ENCODE measurements at regions not wholly inside any gene's neighbourhood (a gene's known extent, or its start where the extent isn't known, plus 50 kb on each side); places are given as distances from the start of the nearest gene placed in this dataset.

- H3K36me3 ChIP-seq (ENCODE audit: control insufficient read depth in 1 of 2, insufficient read depth in 2 of 2, low read length in 1 of 2), result peaks cover 0 to 1% of the 10 kb centered on the region in 2 donors
- DNase-seq (no peak), ATAC-seq (ENCODE audit: low FRiP score) (no peak)
- no peak overlapping the region for H3K4me3 ChIP-seq (ENCODE audit: low read length in 2 of 2)
- intact Hi-C loops (cut with DNase I), result no loop called here
- no peaks in the 10 kb centered on the region for H3K27me3 ChIP-seq (ENCODE audit: control insufficient read depth in 1 of 2, insufficient read depth in 2 of 2, low read length in 1 of 2)
- peaks cover under 1% of the 10 kb centered on the region for H3K9me3 ChIP-seq (ENCODE audit: control insufficient read depth, low read length)
- 96 to 100% methylated on average over 1 of the region's 1 CpG for WGBS, 2 donors
- H3K27ac ChIP-seq (ENCODE audit: low read depth in 1 of 2, low read length in 2 of 2), result no peak overlapping the region
- no peaks in the 10 kb centered on the region for H3K4me1 ChIP-seq (ENCODE audit: control insufficient read depth in 1 of 2, insufficient read depth in 2 of 2, low read length in 2 of 2)
Observed at GRCh38 chr16:86642087-86642486, 63.7 kb downstream of the FOXL1 start.

- DNase-seq (no peak), ATAC-seq (ENCODE audit: low FRiP score) (no peak)
- H3K36me3 ChIP-seq (ENCODE audit: control insufficient read depth in 1 of 2, insufficient read depth in 2 of 2, low read length in 1 of 2), result peaks cover 0 to 6% of the 10 kb centered on the region in 2 donors
- no peaks in the 10 kb centered on the region for H3K27me3 ChIP-seq (ENCODE audit: control insufficient read depth in 1 of 2, insufficient read depth in 2 of 2, low read length in 1 of 2)
- intact Hi-C loops (cut with DNase I), result no loop called here
- H3K4me1 ChIP-seq (ENCODE audit: control insufficient read depth in 1 of 2, insufficient read depth in 2 of 2, low read length in 2 of 2), result no peaks in the 10 kb centered on the region
- H3K9me3 ChIP-seq (ENCODE audit: control insufficient read depth, low read length), result peaks cover 3% of the 10 kb centered on the region
- no peak overlapping the region for H3K27ac ChIP-seq (ENCODE audit: low read depth in 1 of 2, low read length in 2 of 2)
- WGBS, 2 donors, result 67 to 74% methylated on average over 6 of the region's 6 CpGs
- H3K4me3 ChIP-seq (ENCODE audit: low read length in 2 of 2), result no peak overlapping the region
Observed at GRCh38 chr16:86643671-86644070, 65.3 kb downstream of the FOXL1 start.

- DNase-seq (no peak), ATAC-seq (ENCODE audit: low FRiP score) (no peak)
- Histone ChIP-seq H3K4me3 (ENCODE audit: low read length in 2 of 2) (no peak overlapping the region), H3K9me3 (ENCODE audit: control insufficient read depth, low read length) (peaks cover 3% of the 10 kb centered on the region), H3K27me3 (ENCODE audit: control insufficient read depth in 1 of 2, insufficient read depth in 2 of 2, low read length in 1 of 2) (no peaks in the 10 kb centered on the region), H3K4me1 (ENCODE audit: control insufficient read depth in 1 of 2, insufficient read depth in 2 of 2, low read length in 2 of 2) (no peaks in the 10 kb centered on the region), H3K36me3 (ENCODE audit: control insufficient read depth in 1 of 2, insufficient read depth in 2 of 2, low read length in 1 of 2) (peaks cover 0 to 6% of the 10 kb centered on the region in 2 donors), H3K27ac (ENCODE audit: low read depth in 1 of 2, low read length in 2 of 2) (no peak overlapping the region)
- 94 to 97% methylated on average over 2 of the region's 2 CpGs for WGBS, 2 donors
- intact Hi-C loops (cut with DNase I), result no loop called here
Observed at GRCh38 chr16:86647561-86647960, 69.2 kb downstream of the FOXL1 start.

- Histone ChIP-seq H3K36me3 (ENCODE audit: control insufficient read depth in 1 of 2, insufficient read depth in 2 of 2, low read length in 1 of 2) (peaks cover 0 to 6% of the 10 kb centered on the region in 2 donors), H3K4me3 (ENCODE audit: low read length in 2 of 2) (no peak overlapping the region), H3K27ac (ENCODE audit: low read depth in 1 of 2, low read length in 2 of 2) (no peak overlapping the region), H3K9me3 (ENCODE audit: control insufficient read depth, low read length) (peaks cover 3% of the 10 kb centered on the region), H3K27me3 (ENCODE audit: control insufficient read depth in 1 of 2, insufficient read depth in 2 of 2, low read length in 1 of 2) (no peaks in the 10 kb centered on the region), H3K4me1 (ENCODE audit: control insufficient read depth in 1 of 2, insufficient read depth in 2 of 2, low read length in 2 of 2) (no peaks in the 10 kb centered on the region)
- intact Hi-C loops (cut with DNase I), result no loop called here
- no peak for ATAC-seq (ENCODE audit: low FRiP score)
- DNase-seq, result no peak
- 91 to 93% methylated on average over 5 of the region's 5 CpGs for WGBS, 2 donors
Observed at GRCh38 chr16:86649875-86650274, 71.5 kb downstream of the FOXL1 start.

- ATAC-seq (ENCODE audit: low FRiP score) (no peak), DNase-seq (no peak)
- Histone ChIP-seq H3K4me3 (ENCODE audit: low read length in 2 of 2) (no peak overlapping the region), H3K27ac (ENCODE audit: low read depth in 1 of 2, low read length in 2 of 2) (no peak overlapping the region), H3K27me3 (ENCODE audit: control insufficient read depth in 1 of 2, insufficient read depth in 2 of 2, low read length in 1 of 2) (no peaks in the 10 kb centered on the region), H3K9me3 (ENCODE audit: control insufficient read depth, low read length) (peaks cover 3% of the 10 kb centered on the region), H3K36me3 (ENCODE audit: control insufficient read depth in 1 of 2, insufficient read depth in 2 of 2, low read length in 1 of 2) (peaks cover 0 to 6% of the 10 kb centered on the region in 2 donors), H3K4me1 (ENCODE audit: control insufficient read depth in 1 of 2, insufficient read depth in 2 of 2, low read length in 2 of 2) (no peaks in the 10 kb centered on the region)
- WGBS, 2 donors, result 95% methylated on average over 9 of the region's 9 CpGs
- intact Hi-C loops (cut with DNase I), result no loop called here
Observed at GRCh38 chr16:86651013-86651627, 72.8 kb downstream of the FOXL1 start.

- peaks cover 0 to 6% of the 10 kb centered on the region in 2 donors for H3K36me3 ChIP-seq (ENCODE audit: control insufficient read depth in 1 of 2, insufficient read depth in 2 of 2, low read length in 1 of 2)
- no peaks in the 10 kb centered on the region for H3K4me1 ChIP-seq (ENCODE audit: control insufficient read depth in 1 of 2, insufficient read depth in 2 of 2, low read length in 2 of 2)
- H3K9me3 ChIP-seq (ENCODE audit: control insufficient read depth, low read length), result peaks cover 3% of the 10 kb centered on the region
- H3K27me3 ChIP-seq (ENCODE audit: control insufficient read depth in 1 of 2, insufficient read depth in 2 of 2, low read length in 1 of 2), result no peaks in the 10 kb centered on the region
- WGBS, 2 donors, result 25 to 29% methylated on average over 6 of the region's 6 CpGs
- no peak overlapping the region for H3K4me3 ChIP-seq (ENCODE audit: low read length in 2 of 2)
- intact Hi-C loops (cut with DNase I), result no loop called here
- no peak overlapping the region for H3K27ac ChIP-seq (ENCODE audit: low read depth in 1 of 2, low read length in 2 of 2)
- no peak for DNase-seq
- no peak for ATAC-seq (ENCODE audit: low FRiP score)
Observed at GRCh38 chr16:86651823-86652222, 73.5 kb downstream of the FOXL1 start.

GRCh38 chr16:86653285-86654006 lies 75.1 kb downstream of the FOXL1 start:
- H3K4me3 ChIP-seq (ENCODE audit: low read length in 2 of 2), result no peak overlapping the region
- intact Hi-C loops (cut with DNase I), result no loop called here
- DNase-seq (no peak), ATAC-seq (ENCODE audit: low FRiP score) (no peak)
- H3K36me3 ChIP-seq (ENCODE audit: control insufficient read depth in 1 of 2, insufficient read depth in 2 of 2, low read length in 1 of 2), result no peaks in the 10 kb centered on the region
- peak overlapping the region in 1 of 2 donors; percentile 29 for H3K27ac ChIP-seq (ENCODE audit: low read depth in 1 of 2, low read length in 2 of 2)
- no peaks in the 10 kb centered on the region for H3K27me3 ChIP-seq (ENCODE audit: control insufficient read depth in 1 of 2, insufficient read depth in 2 of 2, low read length in 1 of 2)
- 39 to 55% methylated on average over 13 of the region's 13 CpGs for WGBS, 2 donors
- H3K4me1 ChIP-seq (ENCODE audit: control insufficient read depth in 1 of 2, insufficient read depth in 2 of 2, low read length in 2 of 2), result no peaks in the 10 kb centered on the region
- no peaks in the 10 kb centered on the region for H3K9me3 ChIP-seq (ENCODE audit: control insufficient read depth, low read length)

GRCh38 chr16:86657972-86658371 lies 79.6 kb downstream of the FOXL1 start:
- Histone ChIP-seq H3K27me3 (ENCODE audit: control insufficient read depth in 1 of 2, insufficient read depth in 2 of 2, low read length in 1 of 2) (no peaks in the 10 kb centered on the region), H3K36me3 (ENCODE audit: control insufficient read depth in 1 of 2, insufficient read depth in 2 of 2, low read length in 1 of 2) (no peaks in the 10 kb centered on the region), H3K4me3 (ENCODE audit: low read length in 2 of 2) (no peak overlapping the region), H3K27ac (ENCODE audit: low read depth in 1 of 2, low read length in 2 of 2) (no peak overlapping the region), H3K9me3 (ENCODE audit: control insufficient read depth, low read length) (no peaks in the 10 kb centered on the region), H3K4me1 (ENCODE audit: control insufficient read depth in 1 of 2, insufficient read depth in 2 of 2, low read length in 2 of 2) (no peaks in the 10 kb centered on the region)
- intact Hi-C loops (cut with DNase I), result no loop called here
- ATAC-seq (ENCODE audit: low FRiP score), result no peak
- no peak for DNase-seq
- 75 to 78% methylated on average over 6 of the region's 6 CpGs for WGBS, 2 donors

- no peaks in the 10 kb centered on the region for H3K27me3 ChIP-seq (ENCODE audit: control insufficient read depth in 1 of 2, insufficient read depth in 2 of 2, low read length in 1 of 2)
Observed at GRCh38 chr16:86660623-86661022, 82.3 kb downstream of the FOXL1 start.

More at GRCh38 chr16:86660623-86661022, 82.3 kb downstream of the FOXL1 start:
- H3K27ac ChIP-seq (ENCODE audit: low read depth in 1 of 2, low read length in 2 of 2), result no peak overlapping the region
- H3K4me1 ChIP-seq (ENCODE audit: control insufficient read depth in 1 of 2, insufficient read depth in 2 of 2, low read length in 2 of 2), result no peaks in the 10 kb centered on the region
- DNase-seq, result no peak
- WGBS, 2 donors, result 27 to 31% methylated on average over 4 of the region's 4 CpGs
- no peaks in the 10 kb centered on the region for H3K36me3 ChIP-seq (ENCODE audit: control insufficient read depth in 1 of 2, insufficient read depth in 2 of 2, low read length in 1 of 2)
- H3K9me3 ChIP-seq (ENCODE audit: control insufficient read depth, low read length), result no peaks in the 10 kb centered on the region
- no peak overlapping the region for H3K4me3 ChIP-seq (ENCODE audit: low read length in 2 of 2)
- intact Hi-C loops (cut with DNase I), result loop anchor here in 1 of 2 donors (5.0 kb wide), 2 partner anchors 48 to 78 kb away; no protein-coding TSS in a partner anchor
- ATAC-seq (ENCODE audit: low FRiP score), result no peak

All from aorta (tissue), 5 donors.